Esophagus squamous epithelium (tissue), 4 donors: ENCODE measurements at regions not wholly inside any gene's neighbourhood (a gene's known extent, or its start where the extent isn't known, plus 50 kb on each side); places are given as distances from the start of the nearest gene placed in this dataset.

Source experiments
- POLR2A ChIP-seq, 4 donors: fragments of 450-650 bp; IDR thresholded peaks; one replicate each; pipeline ENCODE4 v1.6.1; 2017; ENCODE audit warnings: antibody characterized with exemption in 4 of 4, mild to moderate bottlenecking in 4 of 4, moderate library complexity in 3 of 4
- TF ChIP-seq, protein P1 (sequence below), 6 experiments: fragments of 450-650 bp in 4 of 6; fragments of 200-600 bp in 2 of 6; sonication (generic) in 2 of 6; IDR thresholded peaks; one replicate each; pipeline ENCODE4 v1.5.1; 2016 to 2019; ENCODE audit warnings: antibody characterized with exemption in 6 of 6, mild to moderate bottlenecking in 4 of 6, moderate library complexity in 4 of 6

DNA sequence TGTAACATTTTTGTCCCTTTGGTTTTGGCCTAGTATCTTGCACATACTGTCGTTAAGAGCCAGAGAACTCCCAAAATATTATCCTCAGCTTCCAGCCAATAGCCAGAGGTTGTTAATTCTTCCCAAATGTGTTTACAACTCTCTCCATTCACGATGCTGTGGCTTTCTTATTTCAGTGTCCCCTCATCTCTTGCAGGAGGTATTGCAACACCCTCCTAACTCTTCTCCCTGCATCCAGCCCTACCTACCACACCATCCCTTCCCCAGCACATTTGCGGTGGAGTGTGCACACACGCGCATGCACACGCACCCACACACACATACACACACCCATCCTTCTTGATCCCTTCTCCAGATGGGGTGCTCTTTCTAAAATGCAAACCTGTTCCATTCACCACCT lies 75.6 kb upstream of the LMO2 start:
- no peak for TF ChIP-seq POLR2A (IDR thresholded peaks at IDR 0.05)
- TF ChIP-seq, protein P1, sequence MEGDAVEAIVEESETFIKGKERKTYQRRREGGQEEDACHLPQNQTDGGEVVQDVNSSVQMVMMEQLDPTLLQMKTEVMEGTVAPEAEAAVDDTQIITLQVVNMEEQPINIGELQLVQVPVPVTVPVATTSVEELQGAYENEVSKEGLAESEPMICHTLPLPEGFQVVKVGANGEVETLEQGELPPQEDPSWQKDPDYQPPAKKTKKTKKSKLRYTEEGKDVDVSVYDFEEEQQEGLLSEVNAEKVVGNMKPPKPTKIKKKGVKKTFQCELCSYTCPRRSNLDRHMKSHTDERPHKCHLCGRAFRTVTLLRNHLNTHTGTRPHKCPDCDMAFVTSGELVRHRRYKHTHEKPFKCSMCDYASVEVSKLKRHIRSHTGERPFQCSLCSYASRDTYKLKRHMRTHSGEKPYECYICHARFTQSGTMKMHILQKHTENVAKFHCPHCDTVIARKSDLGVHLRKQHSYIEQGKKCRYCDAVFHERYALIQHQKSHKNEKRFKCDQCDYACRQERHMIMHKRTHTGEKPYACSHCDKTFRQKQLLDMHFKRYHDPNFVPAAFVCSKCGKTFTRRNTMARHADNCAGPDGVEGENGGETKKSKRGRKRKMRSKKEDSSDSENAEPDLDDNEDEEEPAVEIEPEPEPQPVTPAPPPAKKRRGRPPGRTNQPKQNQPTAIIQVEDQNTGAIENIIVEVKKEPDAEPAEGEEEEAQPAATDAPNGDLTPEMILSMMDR (IDR thresholded peaks at IDR 0.05) = no peak
